ENCODE measurements at regions not wholly inside any gene's neighbourhood (a gene's known extent, or its start where the extent isn't known, plus 50 kb on each side); places are given as distances from the start of the nearest gene placed in this dataset.

- Histone ChIP-seq H3K27ac (ENCODE audit: low read length) (no peak overlapping the region), H3K4me1 (ENCODE audit: low read length) (peaks cover 24% of the 10 kb centered on the region), H3K9ac (ENCODE audit: low read length) (no peak overlapping the region), H3K36me3 (replicated peaks; ENCODE audit: low read depth, low read length) (peaks cover 2% of the 10 kb centered on the region), H3K4me3 (ENCODE audit: low read length) (no peak overlapping the region), H3K4me2 (ENCODE audit: low read length) (no peak overlapping the region), H3K79me2 (ENCODE audit: low read length) (no peaks in the 10 kb centered on the region), H4K20me1 (ENCODE audit: insufficient read depth, low read length) (no peaks in the 10 kb centered on the region), H3K27me3 (ENCODE audit: low read depth, low read length) (no peaks in the 10 kb centered on the region), H3K9me3 (ENCODE audit: insufficient read depth, low read length) (no peaks in the 10 kb centered on the region), H2AFZ (ENCODE audit: low read depth, low read length) (no peak overlapping the region)
- no peak for TF ChIP-seq EZH2phosphoT487 (IDR thresholded peaks at IDR 0.05; ENCODE audit: low read depth)
Observed at GRCh38 chrX:13096728-13097127, 52.3 kb upstream of the FAM9C start.

- no peaks in the 10 kb centered on the region for H3K9me3 ChIP-seq (ENCODE audit: insufficient read depth, low read length)
- no peak overlapping the region for H3K4me2 ChIP-seq (ENCODE audit: low read length)
- no peaks in the 10 kb centered on the region; the same call in 1 of the 2 replicates for H3K79me2 ChIP-seq (ENCODE audit: low read length)
- H3K27me3 ChIP-seq (ENCODE audit: low read depth, low read length), result no peaks in the 10 kb centered on the region
- no peaks in the 10 kb centered on the region for H4K20me1 ChIP-seq (ENCODE audit: insufficient read depth, low read length)
- no peak for TF ChIP-seq CTCF (IDR thresholded peaks at IDR 0.05; ENCODE audit: low read depth, low read length)
- no peak for TF ChIP-seq EZH2phosphoT487 (IDR thresholded peaks at IDR 0.05; ENCODE audit: low read depth)
- no peak overlapping the region for H3K4me3 ChIP-seq (ENCODE audit: low read length)
- peaks cover 2% of the 10 kb centered on the region for H3K36me3 ChIP-seq (replicated peaks; ENCODE audit: low read depth, low read length)
- H3K4me1 ChIP-seq (ENCODE audit: low read length), result peaks cover 42% of the 10 kb centered on the region
- H3K9ac ChIP-seq (ENCODE audit: low read length), result no peak overlapping the region
- no peak overlapping the region for H2AFZ ChIP-seq (ENCODE audit: low read depth, low read length)
- no peak overlapping the region for H3K27ac ChIP-seq (ENCODE audit: low read length)
Observed at GRCh38 chrX:13094828-13095341, 50.5 kb upstream of the FAM9C start.

- TF ChIP-seq CTCF (IDR thresholded peaks at IDR 0.05; ENCODE audit: low read depth, low read length) (no peak), EZH2phosphoT487 (IDR thresholded peaks at IDR 0.05; ENCODE audit: low read depth) (no peak)
- no peaks in the 10 kb centered on the region; the same call in 1 of the 2 replicates for H3K79me2 ChIP-seq (ENCODE audit: low read length)
- H3K27ac ChIP-seq (ENCODE audit: low read length), result no peak overlapping the region
- no peak overlapping the region for H2AFZ ChIP-seq (ENCODE audit: low read depth, low read length)
- H4K20me1 ChIP-seq (ENCODE audit: insufficient read depth, low read length), result no peaks in the 10 kb centered on the region
- H3K9ac ChIP-seq (ENCODE audit: low read length), result no peak overlapping the region
- H3K4me3 ChIP-seq (ENCODE audit: low read length), result no peak overlapping the region
- no peaks in the 10 kb centered on the region for H3K9me3 ChIP-seq (ENCODE audit: insufficient read depth, low read length)
- peaks cover 2% of the 10 kb centered on the region for H3K36me3 ChIP-seq (replicated peaks; ENCODE audit: low read depth, low read length)
- peaks cover 47% of the 10 kb centered on the region for H3K4me1 ChIP-seq (ENCODE audit: low read length)
- H3K4me2 ChIP-seq (ENCODE audit: low read length), result no peak overlapping the region
- H3K27me3 ChIP-seq (ENCODE audit: low read depth, low read length), result no peaks in the 10 kb centered on the region
Observed at GRCh38 chrX:13094374-13094773, 50.0 kb upstream of the FAM9C start.
